Osteoblast (primary cell): ENCODE measurements at regions not wholly inside any gene's neighbourhood (a gene's known extent, or its start where the extent isn't known, plus 50 kb on each side); places are given as distances from the start of the nearest gene placed in this dataset.
A peak's percentile ranks its signal among the peaks of the same experiment; 100 is the strongest.

Experiments used
- DNase-seq: peaks from one replicate; pipeline ENCODE4 v3.0.0; 2011; ENCODE audit warnings: low spot score, mixed read lengths; ENCODE audit not compliant: insufficient read length; ENCODE audit errors: missing footprints
- H2AFZ ChIP-seq: 2 replicates; pipeline ENCODE4 v1.6.0; 2011; ENCODE audit warnings: mild to moderate bottlenecking, low read length
- H3K27ac ChIP-seq: 2 replicates; pipeline ENCODE4 v1.5.1; 2011; ENCODE audit warnings: mild to moderate bottlenecking, low read depth, low read length, moderate library complexity
- H3K27me3 ChIP-seq: 2 replicates; pipeline ENCODE4 v1.6.0; 2012; ENCODE audit warnings: mild to moderate bottlenecking, control low read depth, inconsistent platforms, low read length, moderate library complexity; ENCODE audit not compliant: insufficient read depth
- H3K36me3 ChIP-seq: 2 replicates; pipeline ENCODE4 v1.5.1; 2011; ENCODE audit warnings: mild to moderate bottlenecking, low read length, control low read depth, moderate library complexity; ENCODE audit not compliant: insufficient read depth
- H3K4me1 ChIP-seq: 2 replicates; pipeline ENCODE4 v1.5.1; 2011; ENCODE audit warnings: mild to moderate bottlenecking, low read length, control low read depth, moderate library complexity; ENCODE audit not compliant: insufficient read depth
- H3K4me2 ChIP-seq: 2 replicates; pipeline ENCODE4 v1.6.0; 2011; ENCODE audit warnings: mild to moderate bottlenecking, low read length; ENCODE audit not compliant: insufficient read depth
- H3K4me3 ChIP-seq: fragments of 200-600 bp; sonication (generic); 3 replicates; pipeline ENCODE4 v1.5.1; 2012; ENCODE audit warnings: mild to moderate bottlenecking, low read length, inconsistent platforms; ENCODE audit not compliant: insufficient read depth
- H3K79me2 ChIP-seq: 2 replicates; pipeline ENCODE4 v1.6.0; 2012; ENCODE audit warnings: mild to moderate bottlenecking, low read length, control low read depth, inconsistent platforms; ENCODE audit not compliant: insufficient read depth
- H3K9me3 ChIP-seq: 2 replicates; pipeline ENCODE4 v1.5.1; 2011; ENCODE audit warnings: low read depth, low read length, control low read depth
- H4K20me1 ChIP-seq: 2 replicates; pipeline ENCODE4 v1.6.0; 2012; ENCODE audit warnings: mild to moderate bottlenecking, low read length, control low read depth; ENCODE audit not compliant: insufficient read depth
- TF ChIP-seq, protein P1 (sequence below): IDR thresholded peaks from 2 replicates; pipeline ENCODE4 v1.5.1; 2011; ENCODE audit warnings: mild to moderate bottlenecking, low read depth, low read length, moderate library complexity; ENCODE audit errors: extremely low read depth

DNA sequence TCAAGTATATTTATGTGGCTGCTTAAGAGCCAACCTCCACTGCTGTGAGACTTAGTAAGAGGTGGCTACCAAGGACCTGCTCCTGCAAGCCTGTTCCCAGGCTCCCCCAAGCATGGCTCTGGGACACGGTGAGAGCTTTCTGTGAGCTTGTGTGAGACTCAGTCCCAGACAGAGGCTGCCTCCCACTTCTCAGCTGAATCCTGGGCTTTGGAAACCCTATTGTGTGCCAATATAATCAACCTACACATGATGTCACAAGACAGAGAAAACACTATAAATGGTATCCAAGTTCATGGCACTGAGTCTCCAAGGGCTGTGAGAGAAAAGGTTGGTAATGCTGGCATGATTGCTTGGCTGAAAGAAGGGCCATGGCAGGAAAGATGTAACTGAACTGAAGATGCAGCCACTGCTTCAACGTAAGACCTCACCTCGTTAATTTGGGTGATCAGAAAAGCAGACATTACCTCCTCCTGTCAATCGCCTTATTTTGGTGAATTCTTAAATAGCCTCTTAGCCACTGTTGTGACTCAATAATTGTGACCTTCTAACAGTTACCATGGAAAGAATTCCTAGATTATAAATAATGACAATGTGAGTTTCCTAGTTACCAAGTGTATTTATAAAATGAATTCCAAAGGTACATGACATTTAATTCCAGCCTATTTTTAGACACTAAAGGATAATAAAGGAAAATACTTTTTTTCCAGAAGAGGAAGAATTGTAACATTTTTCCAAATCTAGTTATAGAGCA lies 332.0 kb downstream of the IRS2 start:
- no peak for DNase-seq
- H3K4me2 ChIP-seq, result no peak overlapping the region
- TF ChIP-seq, protein P1, sequence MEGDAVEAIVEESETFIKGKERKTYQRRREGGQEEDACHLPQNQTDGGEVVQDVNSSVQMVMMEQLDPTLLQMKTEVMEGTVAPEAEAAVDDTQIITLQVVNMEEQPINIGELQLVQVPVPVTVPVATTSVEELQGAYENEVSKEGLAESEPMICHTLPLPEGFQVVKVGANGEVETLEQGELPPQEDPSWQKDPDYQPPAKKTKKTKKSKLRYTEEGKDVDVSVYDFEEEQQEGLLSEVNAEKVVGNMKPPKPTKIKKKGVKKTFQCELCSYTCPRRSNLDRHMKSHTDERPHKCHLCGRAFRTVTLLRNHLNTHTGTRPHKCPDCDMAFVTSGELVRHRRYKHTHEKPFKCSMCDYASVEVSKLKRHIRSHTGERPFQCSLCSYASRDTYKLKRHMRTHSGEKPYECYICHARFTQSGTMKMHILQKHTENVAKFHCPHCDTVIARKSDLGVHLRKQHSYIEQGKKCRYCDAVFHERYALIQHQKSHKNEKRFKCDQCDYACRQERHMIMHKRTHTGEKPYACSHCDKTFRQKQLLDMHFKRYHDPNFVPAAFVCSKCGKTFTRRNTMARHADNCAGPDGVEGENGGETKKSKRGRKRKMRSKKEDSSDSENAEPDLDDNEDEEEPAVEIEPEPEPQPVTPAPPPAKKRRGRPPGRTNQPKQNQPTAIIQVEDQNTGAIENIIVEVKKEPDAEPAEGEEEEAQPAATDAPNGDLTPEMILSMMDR, result no peak

GRCh38 chr13:109451726-109452125 lies 334.7 kb downstream of the IRS2 start:
- TF ChIP-seq, protein P1, result no peak
- H2AFZ ChIP-seq, result no peak overlapping the region
- H3K4me3 ChIP-seq, result no peak overlapping the region
- H3K36me3 ChIP-seq, result no peaks in the 10 kb centered on the region
- no peaks in the 10 kb centered on the region for H3K9me3 ChIP-seq
- no peak overlapping the region for H3K27ac ChIP-seq
- no peaks in the 10 kb centered on the region for H3K27me3 ChIP-seq
- no peaks in the 10 kb centered on the region for H3K79me2 ChIP-seq
- no peaks in the 10 kb centered on the region for H4K20me1 ChIP-seq
- no peaks in the 10 kb centered on the region for H3K4me1 ChIP-seq
- DNase-seq, result no peak
- H3K4me2 ChIP-seq, result no peak overlapping the region

More for the DNA sequence above, 332.0 kb downstream of the IRS2 start:
- Histone ChIP-seq H3K4me3 (no peak overlapping the region), H2AFZ (no peak overlapping the region), H3K9me3 (no peaks in the 10 kb centered on the region), H3K36me3 (no peaks in the 10 kb centered on the region), H3K4me1 (no peaks in the 10 kb centered on the region), H3K79me2 (no peaks in the 10 kb centered on the region), H3K27ac (peak overlapping the region; percentile 14), H3K27me3 (no peaks in the 10 kb centered on the region), H4K20me1 (no peaks in the 10 kb centered on the region)

GRCh38 chr13:109448629-109449028 lies 337.8 kb downstream of the IRS2 start:
- TF ChIP-seq, protein P1, result no peak
- no peak overlapping the region for H2AFZ ChIP-seq
- no peak overlapping the region for H3K27ac ChIP-seq
- H3K9me3 ChIP-seq, result no peaks in the 10 kb centered on the region
- no peak overlapping the region for H3K4me2 ChIP-seq
- no peaks in the 10 kb centered on the region for H3K79me2 ChIP-seq
- H3K4me3 ChIP-seq, result no peak overlapping the region
- no peaks in the 10 kb centered on the region for H4K20me1 ChIP-seq
- H3K36me3 ChIP-seq, result no peaks in the 10 kb centered on the region
- no peak for DNase-seq
- no peaks in the 10 kb centered on the region for H3K27me3 ChIP-seq
- H3K4me1 ChIP-seq, result no peaks in the 10 kb centered on the region

DNA sequence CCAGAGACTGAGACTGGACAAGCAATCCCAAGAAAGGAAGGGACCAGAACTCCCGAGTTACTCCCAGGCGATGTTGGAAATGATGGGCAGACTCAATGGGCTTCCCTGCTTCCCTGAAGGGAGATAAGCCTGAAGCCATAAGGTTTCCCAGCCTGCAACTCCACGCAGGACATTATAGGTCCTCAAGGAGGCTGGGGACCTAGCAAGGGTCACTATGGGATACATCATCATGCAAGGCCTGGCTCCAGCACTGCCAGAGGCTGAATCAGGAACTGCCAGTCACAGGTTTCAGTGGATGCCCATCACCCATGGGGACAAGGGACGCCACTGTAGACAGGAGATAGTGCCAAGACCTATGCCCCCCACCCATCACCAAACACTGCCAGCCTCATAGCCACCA lies 338.7 kb downstream of the IRS2 start:
- Histone ChIP-seq H3K79me2 (no peaks in the 10 kb centered on the region), H4K20me1 (no peaks in the 10 kb centered on the region)

More for the DNA sequence above, 338.7 kb downstream of the IRS2 start:
- Histone ChIP-seq H3K4me2 (no peak overlapping the region), H2AFZ (no peak overlapping the region), H3K36me3 (no peaks in the 10 kb centered on the region), H3K27me3 (no peaks in the 10 kb centered on the region), H3K27ac (no peak overlapping the region), H3K9me3 (no peaks in the 10 kb centered on the region), H3K4me1 (no peaks in the 10 kb centered on the region), H3K4me3 (no peak overlapping the region)
- TF ChIP-seq, protein P1, result no peak
- DNase-seq, result no peak
